Amygdala (tissue), 56 donors: ENCODE measurements at regions not wholly inside any gene's neighbourhood (a gene's known extent, or its start where the extent isn't known, plus 50 kb on each side); places are given as distances from the start of the nearest gene placed in this dataset.
"Not testable (repeated sequence)": the region's sequence is repeated elsewhere in the genome, so short reads cannot be mapped to it uniquely, and the experiment has no call there.

Experiments
- DNase-seq, 56 donors: peaks; one replicate each; lab custom pipeline; 2025; lab: John Stamatoyannopoulos, UW

DNA sequence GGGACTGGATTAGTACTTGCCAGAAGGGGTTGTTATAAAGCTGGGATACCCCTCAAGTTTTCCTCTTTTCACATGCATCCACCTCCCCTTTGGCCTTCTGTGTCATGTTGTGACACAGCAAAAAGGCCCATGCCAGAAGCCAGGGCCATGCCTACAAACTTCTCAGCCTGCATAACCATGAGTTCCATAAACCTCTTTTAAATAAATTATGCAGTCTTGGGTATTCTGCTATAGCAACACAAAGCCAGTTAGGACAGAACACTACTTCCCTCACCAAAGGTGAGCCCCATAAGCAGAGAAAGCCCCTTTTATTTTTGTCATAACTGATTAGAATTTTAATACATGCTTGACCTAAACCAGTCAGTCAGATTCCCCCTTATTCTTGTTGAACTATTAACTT lies 801.3 kb downstream of the DNAH5 start:
- DNase-seq: no peak

DNA sequence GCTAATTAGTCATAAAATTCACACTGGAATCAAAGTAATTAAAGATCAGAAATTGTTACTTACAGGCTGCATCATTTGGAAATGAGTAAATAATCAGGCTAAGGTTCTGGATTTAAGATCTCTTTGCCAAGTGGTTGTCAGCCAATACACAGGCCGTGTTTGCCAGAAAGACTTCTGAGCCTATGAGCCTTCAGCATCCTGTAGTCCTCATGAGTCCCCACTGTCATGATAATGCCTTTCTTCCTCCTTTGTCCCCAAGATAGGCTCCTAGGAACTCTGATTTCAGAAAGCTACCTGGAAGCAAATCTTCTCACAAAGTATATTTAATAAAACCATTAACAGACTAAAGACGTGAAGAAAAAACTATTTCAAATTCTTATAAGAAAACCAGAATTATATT lies 810.5 kb downstream of the DNAH5 start:
- no peak for DNase-seq

DNA sequence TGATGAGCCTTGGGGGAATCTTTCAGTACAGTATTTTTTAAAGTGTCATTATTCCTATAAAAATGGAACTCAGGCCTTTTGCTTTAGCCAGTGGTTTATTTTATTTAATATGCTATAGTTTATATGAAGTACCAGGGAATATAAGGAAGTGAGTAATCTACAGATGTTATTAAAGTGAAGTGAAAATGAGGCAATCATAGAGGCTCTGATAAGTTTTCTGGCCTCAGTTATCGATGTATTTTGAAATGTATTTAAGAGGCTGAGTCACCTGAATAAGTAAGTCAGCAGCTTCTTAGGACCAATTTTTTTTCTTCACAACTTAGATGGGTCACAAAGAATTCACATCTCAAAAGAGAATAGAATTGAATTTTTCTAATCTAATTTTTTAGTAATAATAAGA lies 829.0 kb downstream of the DNAH5 start:
- no peak for DNase-seq

DNA sequence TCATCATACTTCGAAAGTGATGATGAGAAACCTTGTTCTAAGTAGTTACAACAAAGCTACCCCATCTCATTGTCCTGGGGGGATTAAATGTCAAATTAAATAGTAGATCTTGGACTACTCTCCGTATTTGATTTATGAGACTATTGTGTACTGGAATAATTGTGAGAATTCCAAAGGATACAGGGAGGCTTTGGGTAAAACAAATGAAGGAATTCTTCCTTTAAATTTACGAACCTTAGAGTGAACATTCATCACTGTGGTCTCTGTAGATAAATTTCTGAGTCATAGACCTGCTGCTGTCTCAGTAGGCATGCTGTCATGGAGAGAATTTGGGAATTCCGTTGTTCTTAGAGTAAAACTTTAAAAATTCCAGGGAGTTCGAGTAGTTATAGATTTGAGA lies 836.2 kb downstream of the DNAH5 start:
- DNase-seq: no peak

DNA sequence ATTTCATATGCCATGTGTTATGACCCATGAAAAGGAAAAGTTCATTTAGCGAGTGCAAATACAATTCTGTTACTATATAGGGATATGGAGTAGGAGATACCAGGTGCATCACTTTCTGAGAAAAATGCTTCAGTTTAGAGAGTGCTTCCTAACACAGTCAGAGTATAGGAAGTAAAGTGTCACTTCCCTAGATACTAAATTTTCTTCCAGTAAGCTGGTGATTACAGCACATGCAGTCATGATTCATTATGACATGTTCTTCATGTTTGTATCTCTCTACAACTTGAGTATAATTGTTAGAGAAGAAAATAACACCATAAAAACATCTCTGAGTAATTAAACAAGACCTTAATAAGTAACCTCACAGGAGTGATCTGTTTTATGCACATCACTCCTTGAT lies 837.0 kb downstream of the DNAH5 start:
- DNase-seq: no peak

GRCh38 chr5:13081116-13081515 lies 863.4 kb downstream of the DNAH5 start:
- no peak for DNase-seq

- not testable (repeated sequence) for DNase-seq
Measured at GRCh38 chr5:13072936-13073335, 871.6 kb downstream of the DNAH5 start.

DNA sequence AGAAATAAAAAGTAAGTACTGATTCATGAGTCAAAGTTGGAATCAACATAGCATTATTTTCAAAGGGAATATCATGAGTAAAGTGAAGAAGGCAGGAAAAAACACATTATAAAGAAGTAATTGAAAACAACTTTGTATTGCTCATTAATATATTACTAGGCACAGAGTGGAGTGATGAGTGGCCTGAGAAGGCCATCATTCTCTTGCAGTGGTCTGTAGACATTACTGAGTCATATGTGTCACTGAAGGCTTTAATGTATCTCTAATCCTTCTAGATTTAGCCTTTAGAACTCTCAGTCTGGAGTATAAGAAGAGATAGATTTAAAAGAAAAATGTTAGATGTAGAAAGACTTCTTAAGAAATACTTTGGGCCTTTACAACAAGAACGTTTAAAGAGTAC lies 881.4 kb downstream of the DNAH5 start:
- DNase-seq: no peak

DNA sequence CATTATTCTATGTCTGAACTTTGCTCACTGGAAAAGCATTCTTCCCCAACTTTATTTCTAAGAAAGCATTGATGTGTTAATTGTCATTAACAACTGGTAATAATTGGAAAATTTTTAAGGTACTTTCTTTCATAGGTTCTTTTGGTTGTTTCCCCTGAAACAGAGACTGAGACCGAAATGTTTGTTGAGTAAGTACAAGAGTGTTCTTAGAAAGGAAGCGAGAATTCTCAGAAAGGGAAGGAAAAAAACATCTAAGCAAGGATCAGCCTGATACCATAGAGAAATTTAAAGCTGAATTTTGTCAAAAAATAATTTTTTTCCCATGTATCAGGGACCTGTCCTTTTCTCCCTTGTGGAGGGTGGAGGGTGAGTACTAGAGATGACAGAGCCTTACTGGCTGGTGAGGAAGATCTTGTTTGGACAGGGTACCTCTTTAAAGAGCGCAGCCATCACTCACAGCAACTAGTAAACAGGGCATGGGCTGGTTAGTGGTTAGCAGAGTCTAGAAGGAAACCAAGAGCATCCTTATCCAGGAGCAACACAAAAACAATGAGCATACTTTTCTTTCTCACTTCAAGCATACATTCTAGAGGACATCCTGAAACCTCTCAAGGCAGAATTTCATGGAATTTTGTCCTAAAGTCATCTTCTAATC lies 898.5 kb downstream of the DNAH5 start:
- no peak for DNase-seq

- DNase-seq: no peak
Measured at GRCh38 chr5:13034061-13034460, 910.4 kb downstream of the DNAH5 start.

DNA sequence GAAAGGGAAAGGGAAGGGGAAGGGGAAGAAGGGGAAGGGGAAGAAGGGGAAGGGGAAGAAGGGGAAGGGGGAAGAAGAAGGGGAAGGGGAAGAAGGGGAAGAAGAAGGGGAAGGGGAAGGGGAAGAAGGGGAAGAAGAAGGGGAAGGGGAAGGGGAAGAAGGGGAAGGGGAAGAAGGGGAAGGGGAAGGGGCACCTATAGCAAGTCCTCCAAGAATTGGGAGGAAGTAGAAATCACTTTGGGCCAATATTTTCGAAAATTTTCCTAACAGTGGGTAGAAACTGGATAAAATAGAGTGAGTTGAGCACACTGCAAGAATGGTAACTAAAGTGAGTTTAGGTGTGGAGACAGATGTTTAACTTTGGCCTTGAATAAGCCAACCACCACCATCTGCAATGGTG lies 915.3 kb downstream of the DNAH5 start:
- no peak for DNase-seq

- no peak for DNase-seq
Measured at GRCh38 chr5:13027874-13028273, 916.6 kb downstream of the DNAH5 start.

DNA sequence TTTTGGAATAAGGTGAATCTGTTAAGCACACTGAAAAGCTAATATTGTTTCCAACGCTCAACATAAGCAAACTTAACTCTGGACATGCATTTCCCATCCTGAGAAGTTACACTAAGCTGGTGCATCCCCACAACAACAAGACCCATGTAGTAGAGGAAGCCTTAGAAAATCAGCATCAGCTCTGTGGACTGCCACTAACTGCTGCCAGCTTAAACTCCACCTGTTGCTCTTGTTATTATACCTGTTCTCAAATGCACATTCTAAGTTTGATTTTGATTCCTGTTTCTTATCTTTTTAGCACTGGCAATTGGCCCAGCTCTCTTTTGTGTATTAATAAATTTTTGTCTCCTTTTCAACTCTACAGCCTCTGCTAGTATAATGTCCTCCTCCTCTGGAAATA lies 924.8 kb downstream of the DNAH5 start:
- no peak for DNase-seq

- DNase-seq: no peak
Measured at GRCh38 chr5:13003457-13003856, 941.0 kb downstream of the DNAH5 start.

DNA sequence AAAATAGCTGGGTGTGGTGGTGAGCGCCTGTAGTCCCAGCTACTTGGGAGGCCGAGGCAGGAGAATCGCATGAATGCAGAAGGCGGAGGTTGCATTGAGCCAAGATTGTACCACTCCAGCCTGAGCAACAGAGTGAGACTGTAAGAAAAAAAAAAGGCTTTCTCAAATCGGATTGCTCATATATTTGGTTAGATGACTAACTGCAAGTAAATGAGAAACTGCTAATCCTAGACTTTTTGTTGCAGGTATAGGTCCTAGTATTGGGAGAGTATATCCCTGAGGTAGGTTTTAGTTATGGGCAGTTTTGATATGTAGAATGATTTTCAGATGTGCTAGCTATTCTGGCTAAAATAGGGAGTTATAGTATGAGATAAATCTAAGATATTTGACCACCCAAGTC lies 944.8 kb downstream of the DNAH5 start:
- no peak for DNase-seq

DNA sequence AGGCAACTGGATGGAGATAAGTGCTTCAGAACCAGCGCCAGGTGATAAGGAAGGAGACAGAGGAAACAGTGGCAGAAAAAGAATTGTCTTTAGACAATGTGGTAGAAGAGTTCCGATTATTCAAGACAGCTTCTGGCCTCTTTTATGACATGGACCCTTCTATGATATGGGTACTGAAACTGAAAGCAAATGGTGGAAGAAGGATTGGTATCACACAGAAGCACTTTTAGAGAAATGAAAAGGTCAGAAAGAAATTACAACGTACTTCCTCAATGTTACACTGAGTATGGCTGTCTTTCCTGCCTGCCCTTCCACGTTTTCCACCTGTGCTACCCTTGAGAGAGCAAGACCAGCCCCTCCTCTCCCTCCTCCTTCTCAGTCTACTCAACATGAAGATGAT lies 959.3 kb downstream of the DNAH5 start:
- DNase-seq: no peak

- DNase-seq: no peak
Measured at GRCh38 chr5:12974856-12975255, 969.6 kb downstream of the DNAH5 start.

DNA sequence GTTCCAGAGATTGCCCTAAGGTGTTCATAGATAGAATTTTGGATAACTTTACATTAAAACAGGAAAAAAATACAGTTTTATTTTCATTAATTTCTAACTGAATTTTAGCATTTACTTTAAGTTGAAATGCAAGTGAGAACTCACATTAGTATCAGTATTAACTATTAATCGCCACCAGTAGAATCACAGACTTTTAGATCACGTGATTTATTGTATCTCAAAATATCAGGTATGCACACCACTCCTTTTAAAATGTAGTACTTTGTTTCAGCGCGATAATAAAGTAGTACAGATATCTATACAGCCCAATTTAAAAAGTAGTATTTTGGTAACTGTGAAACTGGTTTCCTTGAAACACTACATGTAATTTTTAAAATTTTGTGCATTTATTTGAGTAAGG lies 978.7 kb downstream of the DNAH5 start:
- DNase-seq: no peak

DNA sequence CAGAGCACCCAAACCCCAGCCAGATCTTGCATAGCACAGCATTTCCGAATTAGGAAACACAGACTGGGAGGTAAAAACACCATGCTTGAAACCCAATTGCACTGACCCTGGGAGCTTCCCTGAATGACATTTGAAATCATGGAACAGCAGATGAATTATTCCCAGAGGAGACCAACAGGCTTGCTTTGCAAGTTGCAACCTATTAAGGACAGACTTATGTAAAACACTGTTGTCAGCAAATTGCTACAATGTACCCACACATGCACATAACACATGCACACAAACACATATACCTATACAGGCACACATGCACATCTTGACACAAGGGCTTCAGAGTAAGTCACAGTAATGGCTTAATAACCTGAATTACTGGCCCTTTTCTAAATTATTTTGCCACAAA lies 984.8 kb downstream of the DNAH5 start:
- DNase-seq: no peak

GRCh38 chr5:12952409-12952808 lies 992.1 kb downstream of the DNAH5 start:
- no peak for DNase-seq

- DNase-seq: no peak
Measured at GRCh38 chr5:12951846-12952245, 992.6 kb downstream of the DNAH5 start.

- DNase-seq: no peak
Measured at GRCh38 chr5:12947379-12947778, 997.1 kb downstream of the DNAH5 start.

GRCh38 chr5:12945477-12945876 lies 999.0 kb downstream of the DNAH5 start:
- not testable (repeated sequence) for DNase-seq
